Breast epithelium (tissue), 4 donors: ENCODE measurements at regions not wholly inside any gene's neighbourhood (a gene's known extent, or its start where the extent isn't known, plus 50 kb on each side); places are given as distances from the start of the nearest gene placed in this dataset.
"Not testable (repeated sequence)": the region's sequence is repeated elsewhere in the genome, so short reads cannot be mapped to it uniquely, and the experiment has no call there.

Experiments
- DNase-seq, 2 donors: peaks; one replicate each; pipeline ENCODE4 v3.0.0-alpha.2; 2019; ENCODE audit warnings: low spot score in 2 of 2
- H3K27ac ChIP-seq, 2 donors: fragments of 200-600 bp; sonication (generic) in 1 of 2; one replicate each; pipeline ENCODE4 v1.5.1; 2016 to 2019; ENCODE audit warnings: mild to moderate bottlenecking in 1 of 2
- H3K27me3 ChIP-seq, 2 donors: fragments of 200-600 bp; sonication (generic) in 1 of 2; one replicate each; pipeline versions ENCODE4 v1.5.1 to v1.6.0; 2017 to 2019; ENCODE audit warnings: control low read depth in 1 of 2, mild to moderate bottlenecking in 1 of 2
- H3K36me3 ChIP-seq: fragments of 200-600 bp; one replicate; pipeline ENCODE4 v1.5.1; 2019
- H3K4me1 ChIP-seq, 2 donors: fragments of 200-600 bp; sonication (generic); one replicate each; pipeline ENCODE4 v1.5.1; 2016 to 2019; ENCODE audit warnings: control low read depth in 1 of 2
- H3K4me3 ChIP-seq, 3 donors: fragments of 200-600 bp; sonication (generic); 1 replicate in 2 of 3; 2 replicates in 1 of 3; pipeline ENCODE4 v1.5.1; 2016 to 2019; ENCODE audit warnings: mild to moderate bottlenecking in 3 of 3, moderate library complexity in 2 of 3
- H3K9me3 ChIP-seq, 2 donors: fragments of 200-600 bp; sonication (generic) in 1 of 2; one replicate each; pipeline ENCODE4 v1.5.1; 2016 to 2019; ENCODE audit warnings: control low read depth in 1 of 2
- CTCF ChIP-seq, 3 donors: fragments of 450-650 bp; IDR thresholded peaks; one replicate each; pipeline ENCODE4 v1.5.1; 2016 to 2017; ENCODE audit warnings: antibody characterized with exemption in 3 of 3, mild to moderate bottlenecking in 3 of 3, moderate library complexity in 3 of 3
- POLR2A ChIP-seq: fragments of 450-650 bp; IDR thresholded peaks from one replicate; pipeline ENCODE4 v1.6.1; 2016; ENCODE audit warnings: antibody characterized with exemption, mild to moderate bottlenecking, moderate library complexity
- POLR2AphosphoS5 ChIP-seq, 3 donors: sonication (generic); formaldehyde crosslinking; IDR thresholded peaks; one replicate each; pipeline ENCODE4 v1.6.1; 2017; ENCODE audit warnings: antibody characterized with exemption in 3 of 3
- intact Hi-C: fragments of 100-400 bp; cut with DNase I; formaldehyde crosslinking; loops from one replicate; pipeline ENCODE4 v1.15.1; 2023; ENCODE audit warnings: low total_unique reads

- Histone ChIP-seq H3K4me1 (no peaks in the 10 kb centered on the region), H3K27me3 (no peaks in the 10 kb centered on the region), H3K4me3 (no peak overlapping the region), H3K9me3 (no peaks in the 10 kb centered on the region), H3K27ac (no peak overlapping the region), H3K36me3 (no peaks in the 10 kb centered on the region)
- intact Hi-C loops, result no loop called here
- TF ChIP-seq POLR2A (no peak), CTCF (IDR thresholded peaks at IDR 0.05) (no peak), POLR2AphosphoS5 (IDR thresholded peaks at IDR 0.05) (no peak)
- DNase-seq, result no peak
These were observed 64.8 kb upstream of the SLC1A4 start for GRCh38 chr2:64924170-64924934.

GRCh38 chr2:64925930-64926722 is 63.1 kb upstream of the SLC1A4 start:
- intact Hi-C loops, H3K27me3 ChIP-seq, DNase-seq, H3K36me3 ChIP-seq, H3K9me3 ChIP-seq, H3K4me3 ChIP-seq, H3K4me1 ChIP-seq, H3K27ac ChIP-seq: not testable (repeated sequence)

GRCh38 chr2:64928813-64929212 is 60.4 kb upstream of the SLC1A4 start:
- Histone ChIP-seq H3K27ac (no peak overlapping the region), H3K4me3 (no peak overlapping the region), H3K36me3 (no peaks in the 10 kb centered on the region), H3K4me1 (no peaks in the 10 kb centered on the region), H3K27me3 (no peaks in the 10 kb centered on the region), H3K9me3 (no peaks in the 10 kb centered on the region)
- no peak for TF ChIP-seq POLR2A
- no peak for TF ChIP-seq CTCF (IDR thresholded peaks at IDR 0.05)
- TF ChIP-seq POLR2AphosphoS5 (IDR thresholded peaks at IDR 0.05), result no peak
- no peak for DNase-seq
- intact Hi-C loops, result no loop called here

- intact Hi-C loops, result no loop called here
- no peaks in the 10 kb centered on the region for H3K27me3 ChIP-seq
- no peaks in the 10 kb centered on the region for H3K36me3 ChIP-seq
- DNase-seq, result no peak
- H3K4me3 ChIP-seq, result no peak overlapping the region
- no peaks in the 10 kb centered on the region for H3K4me1 ChIP-seq
- H3K9me3 ChIP-seq, result no peaks in the 10 kb centered on the region
- no peak for TF ChIP-seq POLR2AphosphoS5 (IDR thresholded peaks at IDR 0.05)
- TF ChIP-seq CTCF (IDR thresholded peaks at IDR 0.05), result no peak
- no peak for TF ChIP-seq POLR2A
- H3K27ac ChIP-seq, result no peak overlapping the region
These were observed 59.9 kb upstream of the SLC1A4 start for GRCh38 chr2:64929333-64929732.

GRCh38 chr2:64930258-64930671 is 58.9 kb upstream of the SLC1A4 start:
- H3K9me3 ChIP-seq, result no peaks in the 10 kb centered on the region
- no peak overlapping the region for H3K4me3 ChIP-seq
- intact Hi-C loops, result loop anchor here (2.0 kb wide), 1 partner anchor 31 kb away; no protein-coding TSS in a partner anchor
- TF ChIP-seq POLR2A (no peak), CTCF (IDR thresholded peaks at IDR 0.05) (no peak), POLR2AphosphoS5 (IDR thresholded peaks at IDR 0.05) (no peak)
- no peaks in the 10 kb centered on the region for H3K36me3 ChIP-seq
- no peak overlapping the region for H3K27ac ChIP-seq
- H3K4me1 ChIP-seq, result no peaks in the 10 kb centered on the region
- no peaks in the 10 kb centered on the region for H3K27me3 ChIP-seq
- DNase-seq, result no peak
